Activated T-cell treated with anti-CD3 and anti-CD28 coated beads, Interleukin-2, amount 50 U/mL, for 24 hours (primary cell): ENCODE measurements at regions not wholly inside any gene's neighbourhood (a gene's known extent, or its start where the extent isn't known, plus 50 kb on each side); places are given as distances from the start of the nearest gene placed in this dataset.
"Not testable (repeated sequence)": the region's sequence is repeated elsewhere in the genome, so short reads cannot be mapped to it uniquely, and the experiment has no call there.

Experiments
- DNase-seq: peaks from one replicate; pipeline ENCODE4 v3.0.0-alpha.2; 2020
- H3K27ac Mint-ChIP-seq: 2 replicates; pipeline ENCODE4 v1.8.0; 2020; ENCODE audit warnings: mild to moderate bottlenecking, mixed read lengths
- H3K27me3 Mint-ChIP-seq: 2 replicates; pipeline ENCODE4 v1.8.0; 2020; ENCODE audit warnings: mixed read lengths
- H3K36me3 Mint-ChIP-seq: 2 replicates; pipeline ENCODE4 v1.8.0; 2020; ENCODE audit warnings: low read depth, mixed read lengths
- H3K4me1 Mint-ChIP-seq: 2 replicates; pipeline ENCODE4 v1.8.0; 2020; ENCODE audit warnings: low read depth, mixed read lengths
- H3K4me3 Mint-ChIP-seq: 2 replicates; pipeline ENCODE4 v1.8.0; 2020; ENCODE audit warnings: mild to moderate bottlenecking, moderate library complexity, mixed read lengths
- H3K9me3 Mint-ChIP-seq: 2 replicates; pipeline ENCODE4 v1.8.0; 2020; ENCODE audit warnings: mixed read lengths

DNA sequence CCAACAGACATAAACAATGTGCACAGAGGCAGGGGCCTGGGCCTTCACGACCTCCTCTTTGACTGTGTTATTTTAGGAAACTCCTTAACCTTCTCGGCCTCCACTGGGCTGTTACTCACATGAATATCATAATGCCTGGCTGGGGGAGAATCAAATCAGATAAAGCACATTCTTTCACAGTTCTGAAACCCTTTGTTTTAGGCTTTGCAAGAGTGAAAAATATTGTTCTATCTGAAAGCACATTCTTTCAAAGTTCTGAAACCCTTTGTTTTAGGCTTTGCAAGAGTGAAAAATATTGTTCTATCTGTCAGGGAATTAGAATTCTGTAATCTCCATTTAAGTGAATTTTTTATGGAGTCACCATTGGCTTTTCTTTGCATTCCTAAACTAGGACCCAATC, 50.7 kb upstream of the SYNDIG1 start:
- Mint-ChIP-seq H3K4me3 (no peak overlapping the region), H3K4me1 (no peaks in the 10 kb centered on the region), H3K27ac (no peak overlapping the region), H3K36me3 (no peaks in the 10 kb centered on the region), H3K9me3 (peaks cover 19% of the 10 kb centered on the region), H3K27me3 (peaks cover 3% of the 10 kb centered on the region)
- DNase-seq = no peak

- peaks cover 19% of the 10 kb centered on the region for H3K9me3 Mint-ChIP-seq
- DNase-seq = no peak
- H3K27ac Mint-ChIP-seq = no peak overlapping the region
- H3K36me3 Mint-ChIP-seq = no peaks in the 10 kb centered on the region
- H3K4me1 Mint-ChIP-seq = no peaks in the 10 kb centered on the region
- no peak overlapping the region for H3K4me3 Mint-ChIP-seq
- peaks cover under 1% of the 10 kb centered on the region for H3K27me3 Mint-ChIP-seq
Measured at GRCh38 chr20:24417485-24417884, 51.9 kb upstream of the SYNDIG1 start.

- not testable (repeated sequence) for DNase-seq, H3K36me3 Mint-ChIP-seq, H3K27me3 Mint-ChIP-seq, H3K27ac Mint-ChIP-seq, H3K4me1 Mint-ChIP-seq, H3K4me3 Mint-ChIP-seq
- H3K9me3 Mint-ChIP-seq = peaks cover 19% of the 10 kb centered on the region
Measured at GRCh38 chr20:24415444-24415843, 54.0 kb upstream of the SYNDIG1 start.

DNA sequence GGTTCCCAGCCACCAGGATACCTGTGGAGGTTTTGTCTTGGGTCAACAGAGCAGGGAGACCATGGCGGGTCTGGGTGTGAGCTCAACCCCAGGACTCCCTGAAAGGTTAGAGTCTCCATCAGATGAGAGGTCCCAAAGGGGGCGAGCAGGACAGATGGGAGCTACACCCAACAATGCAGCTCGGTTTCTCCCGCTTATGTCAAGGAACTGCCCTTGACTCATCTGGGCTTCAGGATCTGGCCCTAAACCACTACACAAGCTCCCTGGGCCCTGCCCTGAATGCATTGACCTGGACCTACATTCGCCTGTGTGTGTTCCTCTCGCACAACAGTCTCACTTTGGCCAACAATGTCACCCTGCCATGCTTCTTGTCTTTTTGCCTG, 57.6 kb upstream of the SYNDIG1 start:
- Mint-ChIP-seq H3K36me3 (no peaks in the 10 kb centered on the region), H3K27ac (no peak overlapping the region), H3K4me1 (peaks cover 7% of the 10 kb centered on the region), H3K27me3 (no peaks in the 10 kb centered on the region), H3K9me3 (peaks cover 16% of the 10 kb centered on the region), H3K4me3 (no peak overlapping the region)
- DNase-seq = no peak

DNA sequence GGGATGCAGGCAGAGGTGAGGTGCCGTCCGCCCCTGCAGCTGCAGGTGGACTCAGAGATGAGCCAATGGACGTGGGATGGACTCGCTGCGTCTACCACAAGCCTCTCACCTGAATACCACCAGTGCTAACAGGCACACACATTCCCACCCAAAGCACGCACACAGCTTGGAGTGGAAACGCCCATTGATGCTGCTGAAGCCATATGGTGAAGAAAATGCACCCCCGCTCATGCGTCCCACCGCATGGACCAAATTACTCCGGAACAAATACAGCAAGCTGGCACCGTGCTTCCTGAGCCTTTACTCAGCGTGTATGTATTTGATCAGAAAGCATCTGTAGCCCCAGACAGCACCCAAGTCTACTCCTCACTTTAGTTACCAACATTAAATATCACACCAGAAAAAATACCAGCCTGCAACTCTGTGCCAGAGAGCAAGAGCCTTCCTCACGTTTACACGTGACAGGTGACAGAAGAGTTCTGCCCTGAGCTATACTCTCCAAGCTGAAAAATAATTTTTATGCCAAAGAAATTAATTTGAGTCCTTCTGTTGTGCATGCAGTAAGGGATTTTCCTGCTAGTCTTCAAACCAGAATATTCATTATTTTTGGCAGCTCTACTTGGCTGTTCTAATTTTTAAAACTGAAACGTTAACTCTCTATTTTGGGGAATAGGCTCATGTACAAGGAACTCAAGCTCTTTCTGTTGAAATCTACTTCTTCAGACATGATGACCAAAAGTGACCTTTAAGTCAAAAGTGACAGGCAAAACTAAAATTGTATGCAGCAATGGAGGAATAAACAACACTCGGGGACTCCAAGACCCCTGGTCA, 58.2 kb upstream of the SYNDIG1 start:
- H3K27ac Mint-ChIP-seq = no peak overlapping the region
- no peak for DNase-seq
- H3K4me1 Mint-ChIP-seq = peaks cover 13% of the 10 kb centered on the region
- peaks cover 15% of the 10 kb centered on the region for H3K9me3 Mint-ChIP-seq
- H3K27me3 Mint-ChIP-seq = no peaks in the 10 kb centered on the region
- no peaks in the 10 kb centered on the region for H3K36me3 Mint-ChIP-seq
- H3K4me3 Mint-ChIP-seq = no peak overlapping the region

DNA sequence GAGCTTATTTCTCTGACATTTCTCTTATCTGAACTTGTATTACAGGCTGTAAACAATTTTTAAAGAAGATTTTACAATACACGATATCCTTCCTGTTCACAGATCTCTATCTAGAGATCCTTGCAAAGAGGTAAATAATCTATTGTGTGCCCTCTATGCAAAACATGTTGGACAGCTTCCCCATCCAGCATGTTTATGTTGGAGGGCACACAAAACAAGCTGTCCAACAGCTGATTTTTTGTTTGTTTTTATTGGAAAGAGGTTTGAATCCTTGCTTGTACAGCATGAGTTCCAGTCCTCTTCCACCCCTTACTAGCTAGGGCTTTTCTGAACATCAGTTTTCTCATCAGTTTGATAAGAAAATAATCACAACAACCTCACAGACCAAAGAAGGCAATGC, 62.3 kb upstream of the SYNDIG1 start:
- DNase-seq = no peak
- no peaks in the 10 kb centered on the region for H3K36me3 Mint-ChIP-seq
- no peak overlapping the region for H3K4me3 Mint-ChIP-seq
- peaks cover 19% of the 10 kb centered on the region for H3K4me1 Mint-ChIP-seq
- H3K27ac Mint-ChIP-seq = peak overlapping the region; percentile 86
- H3K27me3 Mint-ChIP-seq = no peaks in the 10 kb centered on the region
- no peaks in the 10 kb centered on the region for H3K9me3 Mint-ChIP-seq

DNA sequence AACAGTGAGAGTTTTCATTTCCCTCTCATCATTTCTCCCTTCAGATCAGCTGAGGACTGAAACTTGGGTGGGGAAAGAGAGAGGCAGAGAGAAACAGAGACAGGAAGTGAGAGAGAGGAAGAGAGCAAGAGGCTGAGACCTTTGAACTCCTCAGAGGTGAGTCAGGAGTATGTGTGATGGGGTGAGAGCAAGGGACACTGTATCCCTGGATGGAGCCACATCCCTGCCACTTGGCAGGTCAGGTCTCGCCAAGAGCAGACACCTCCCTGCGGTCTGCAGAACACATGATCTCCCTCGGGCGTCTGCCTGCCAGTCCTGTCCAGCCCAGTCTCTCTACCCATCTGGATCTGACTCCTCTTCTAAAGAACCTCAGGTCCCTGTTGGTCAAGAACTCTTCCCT, 62.7 kb upstream of the SYNDIG1 start:
- peak overlapping the region; percentile 86 for H3K27ac Mint-ChIP-seq
- DNase-seq = no peak
- no peaks in the 10 kb centered on the region for H3K9me3 Mint-ChIP-seq
- peaks cover 19% of the 10 kb centered on the region for H3K4me1 Mint-ChIP-seq
- no peaks in the 10 kb centered on the region for H3K36me3 Mint-ChIP-seq
- no peaks in the 10 kb centered on the region for H3K27me3 Mint-ChIP-seq
- no peak overlapping the region for H3K4me3 Mint-ChIP-seq

DNA sequence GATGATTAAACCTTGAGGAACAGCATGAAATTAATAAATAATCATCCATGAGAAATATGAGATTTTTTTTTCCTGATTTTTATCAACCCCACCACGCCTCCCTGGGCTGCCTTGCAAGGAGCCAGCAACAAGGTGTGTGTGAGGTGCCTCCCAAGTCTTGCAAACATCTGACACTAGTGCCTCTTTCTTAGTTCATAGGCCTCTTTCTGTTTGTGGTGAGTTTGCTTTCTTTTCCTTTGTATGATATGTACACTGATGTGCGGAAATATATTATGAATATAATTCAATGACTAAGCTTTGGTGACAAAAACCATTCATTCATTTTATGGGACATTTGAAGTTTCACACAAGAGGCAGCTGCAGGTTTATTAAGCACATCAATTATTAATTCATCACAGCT, 63.2 kb upstream of the SYNDIG1 start:
- H3K27me3 Mint-ChIP-seq = no peaks in the 10 kb centered on the region
- peak overlapping the region; percentile 86 for H3K27ac Mint-ChIP-seq

DNA sequence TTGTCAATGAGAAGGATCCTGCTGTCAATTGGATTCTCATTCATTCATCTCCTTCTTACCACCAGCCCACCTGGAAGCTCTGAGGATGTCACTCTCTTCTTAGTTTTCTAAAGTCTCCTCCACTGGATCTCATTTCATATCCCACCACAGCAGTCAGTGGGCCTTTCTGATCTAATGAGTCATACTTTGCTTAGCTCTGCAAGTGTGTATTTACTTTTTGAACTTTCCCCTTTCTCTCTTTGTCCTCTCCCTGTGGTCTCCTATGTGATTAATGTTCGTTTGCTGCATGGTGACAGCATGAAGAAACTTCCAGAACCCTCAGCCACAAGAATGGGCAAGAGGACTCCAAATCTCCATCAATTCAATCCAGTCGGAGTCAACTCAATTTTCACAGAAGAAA, 63.6 kb upstream of the SYNDIG1 start:
- H3K4me1 Mint-ChIP-seq = peaks cover 19% of the 10 kb centered on the region
- H3K4me3 Mint-ChIP-seq = no peak overlapping the region
- no peaks in the 10 kb centered on the region for H3K36me3 Mint-ChIP-seq
- H3K9me3 Mint-ChIP-seq = no peaks in the 10 kb centered on the region
- H3K27ac Mint-ChIP-seq = peak overlapping the region; percentile 86
- no peak for DNase-seq
- H3K27me3 Mint-ChIP-seq = no peaks in the 10 kb centered on the region

More for the DNA sequence above, 63.2 kb upstream of the SYNDIG1 start:
- H3K4me3 Mint-ChIP-seq = no peak overlapping the region
- DNase-seq = no peak
- no peaks in the 10 kb centered on the region for H3K36me3 Mint-ChIP-seq
- peaks cover 19% of the 10 kb centered on the region for H3K4me1 Mint-ChIP-seq
- H3K9me3 Mint-ChIP-seq = no peaks in the 10 kb centered on the region

GRCh38 chr20:24403406-24403805, 66.0 kb upstream of the SYNDIG1 start:
- Mint-ChIP-seq H3K4me1 (peaks cover 19% of the 10 kb centered on the region), H3K9me3 (peaks cover 4% of the 10 kb centered on the region), H3K4me3 (no peak overlapping the region), H3K27ac (no peak overlapping the region), H3K27me3 (no peaks in the 10 kb centered on the region), H3K36me3 (no peaks in the 10 kb centered on the region)
- no peak for DNase-seq

DNA sequence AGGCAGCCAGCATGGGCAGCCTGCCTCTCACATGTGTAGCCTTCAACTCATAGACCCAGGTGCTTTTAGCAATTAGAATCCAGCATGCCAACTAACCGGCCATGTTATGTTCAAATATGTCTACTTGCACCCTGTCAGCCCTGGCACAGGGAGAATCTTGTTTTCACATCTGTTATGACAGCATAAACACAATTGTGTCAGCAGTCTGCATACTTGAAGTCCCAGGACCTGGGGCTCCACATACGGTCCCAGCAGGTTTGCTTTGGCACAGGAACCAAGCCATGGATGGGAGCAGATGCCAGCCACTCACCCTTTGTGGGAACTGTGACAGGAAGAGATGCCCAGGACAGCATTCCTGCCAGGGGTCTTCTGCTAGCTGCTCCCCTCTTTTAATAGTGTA, 67.2 kb upstream of the SYNDIG1 start:
- Mint-ChIP-seq H3K36me3 (no peaks in the 10 kb centered on the region), H3K9me3 (peaks cover 4% of the 10 kb centered on the region), H3K27me3 (no peaks in the 10 kb centered on the region), H3K4me1 (peaks cover 17% of the 10 kb centered on the region), H3K4me3 (no peak overlapping the region), H3K27ac (no peak overlapping the region)
- DNase-seq = no peak

GRCh38 chr20:24395151-24395550, 74.3 kb upstream of the SYNDIG1 start:
- H3K27me3 Mint-ChIP-seq = no peaks in the 10 kb centered on the region
- H3K4me1 Mint-ChIP-seq = peaks cover 6% of the 10 kb centered on the region
- H3K36me3 Mint-ChIP-seq = no peaks in the 10 kb centered on the region
- H3K9me3 Mint-ChIP-seq = peaks cover 4% of the 10 kb centered on the region
- H3K27ac Mint-ChIP-seq = no peak overlapping the region
- no peak overlapping the region for H3K4me3 Mint-ChIP-seq
- DNase-seq = no peak

- peaks cover 18% of the 10 kb centered on the region for H3K4me1 Mint-ChIP-seq
- no peaks in the 10 kb centered on the region for H3K36me3 Mint-ChIP-seq
- no peaks in the 10 kb centered on the region for H3K27me3 Mint-ChIP-seq
- no peaks in the 10 kb centered on the region for H3K9me3 Mint-ChIP-seq
- no peak overlapping the region for H3K4me3 Mint-ChIP-seq
- no peak for DNase-seq
- no peak overlapping the region for H3K27ac Mint-ChIP-seq
Measured at GRCh38 chr20:24393903-24394302, 75.5 kb upstream of the SYNDIG1 start.

- no peak overlapping the region for H3K27ac Mint-ChIP-seq
- H3K4me1 Mint-ChIP-seq = peaks cover 25% of the 10 kb centered on the region
- H3K9me3 Mint-ChIP-seq = no peaks in the 10 kb centered on the region
- H3K36me3 Mint-ChIP-seq = no peaks in the 10 kb centered on the region
- no peaks in the 10 kb centered on the region for H3K27me3 Mint-ChIP-seq
- no peak for DNase-seq
- no peak overlapping the region for H3K4me3 Mint-ChIP-seq
Measured at GRCh38 chr20:24392612-24393011, 76.8 kb upstream of the SYNDIG1 start.

DNA sequence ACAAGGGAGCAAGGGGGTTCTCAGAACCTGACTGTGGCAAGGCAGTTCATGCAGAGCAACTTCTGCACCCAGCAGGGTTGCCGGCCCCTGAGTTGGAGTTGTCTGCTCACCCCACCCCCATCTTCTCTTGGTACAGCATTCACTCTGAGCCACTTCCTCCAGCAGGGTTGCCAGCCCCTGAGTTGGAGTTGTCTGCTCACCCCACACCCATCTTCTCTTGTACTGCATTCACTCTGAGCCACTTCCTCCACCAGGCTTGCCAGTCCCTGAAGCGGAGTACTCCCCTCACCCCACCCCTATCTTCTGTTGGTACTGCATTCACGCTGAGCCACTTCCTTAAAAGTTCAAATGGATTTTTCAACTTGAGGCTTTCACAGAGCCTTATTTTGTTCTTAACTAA, 79.7 kb upstream of the SYNDIG1 start:
- peak; percentile 36 for DNase-seq
- peaks cover 27% of the 10 kb centered on the region for H3K4me1 Mint-ChIP-seq
- H3K27ac Mint-ChIP-seq = peak overlapping the region; percentile 66
- no peaks in the 10 kb centered on the region for H3K9me3 Mint-ChIP-seq
- H3K27me3 Mint-ChIP-seq = no peaks in the 10 kb centered on the region
- no peaks in the 10 kb centered on the region for H3K36me3 Mint-ChIP-seq
- H3K4me3 Mint-ChIP-seq = no peak overlapping the region
